ENCODE measurements at regions not wholly inside any gene's neighbourhood (a gene's known extent, or its start where the extent isn't known, plus 50 kb on each side); places are given as distances from the start of the nearest gene placed in this dataset.

GRCh38 chr1:185644531-185644930 lies 89.7 kb upstream of the HMCN1 start:
- Histone ChIP-seq H3K4me1 (ENCODE audit: control insufficient read depth, low read depth, low read length) (peaks cover 31% of the 10 kb centered on the region), H3K9ac (ENCODE audit: low read length) (no peak overlapping the region), H3K27me3 (ENCODE audit: control insufficient read depth, insufficient read depth, low read length) (no peaks in the 10 kb centered on the region), H3K4me3 (ENCODE audit: low read length) (no peak overlapping the region), H3K36me3 (ENCODE audit: control insufficient read depth, low read depth, low read length) (no peaks in the 10 kb centered on the region), H3K9me3 (ENCODE audit: control insufficient read depth, low read depth, low read length) (peaks cover 10% of the 10 kb centered on the region), H3K27ac (ENCODE audit: low read length) (no peak overlapping the region)

GRCh38 chr1:185636848-185637247 lies 97.3 kb upstream of the HMCN1 start:
- Histone ChIP-seq H3K27ac (ENCODE audit: low read length) (no peak overlapping the region), H3K9ac (ENCODE audit: low read length) (no peak overlapping the region), H3K4me1 (ENCODE audit: control insufficient read depth, low read depth, low read length) (no peaks in the 10 kb centered on the region), H3K9me3 (ENCODE audit: control insufficient read depth, low read depth, low read length) (peaks cover 4% of the 10 kb centered on the region), H3K36me3 (ENCODE audit: control insufficient read depth, low read depth, low read length) (no peaks in the 10 kb centered on the region), H3K4me3 (ENCODE audit: low read length) (no peak overlapping the region), H3K27me3 (ENCODE audit: control insufficient read depth, insufficient read depth, low read length) (no peaks in the 10 kb centered on the region)

- no peak overlapping the region for H3K4me3 ChIP-seq (ENCODE audit: low read length)
- peaks cover 4% of the 10 kb centered on the region for H3K9me3 ChIP-seq (ENCODE audit: control insufficient read depth, low read depth, low read length)
- H3K27ac ChIP-seq (ENCODE audit: low read length), result no peak overlapping the region
- H3K9ac ChIP-seq (ENCODE audit: low read length), result no peak overlapping the region
- no peaks in the 10 kb centered on the region for H3K4me1 ChIP-seq (ENCODE audit: control insufficient read depth, low read depth, low read length)
- no peaks in the 10 kb centered on the region for H3K27me3 ChIP-seq (ENCODE audit: control insufficient read depth, insufficient read depth, low read length)
- no peaks in the 10 kb centered on the region for H3K36me3 ChIP-seq (ENCODE audit: control insufficient read depth, low read depth, low read length)
Observed at GRCh38 chr1:185634704-185635103, 99.5 kb upstream of the HMCN1 start.

- H3K27me3 ChIP-seq (ENCODE audit: control insufficient read depth, insufficient read depth, low read length), result no peaks in the 10 kb centered on the region
- no peak overlapping the region for H3K9ac ChIP-seq (ENCODE audit: low read length)
- no peak overlapping the region for H3K27ac ChIP-seq (ENCODE audit: low read length)
- peaks cover 4% of the 10 kb centered on the region for H3K9me3 ChIP-seq (ENCODE audit: control insufficient read depth, low read depth, low read length)
- H3K4me3 ChIP-seq (ENCODE audit: low read length), result no peak overlapping the region
- no peaks in the 10 kb centered on the region for H3K4me1 ChIP-seq (ENCODE audit: control insufficient read depth, low read depth, low read length)
- no peaks in the 10 kb centered on the region for H3K36me3 ChIP-seq (ENCODE audit: control insufficient read depth, low read depth, low read length)
Observed at GRCh38 chr1:185632659-185633423, 101.3 kb upstream of the HMCN1 start.

- Histone ChIP-seq H3K27ac (ENCODE audit: low read length) (no peak overlapping the region), H3K9me3 (ENCODE audit: control insufficient read depth, low read depth, low read length) (peaks cover 4% of the 10 kb centered on the region), H3K4me1 (ENCODE audit: control insufficient read depth, low read depth, low read length) (no peaks in the 10 kb centered on the region)
Observed at GRCh38 chr1:185631843-185632242, 102.3 kb upstream of the HMCN1 start.

GRCh38 chr1:185627761-185628501 lies 106.3 kb upstream of the HMCN1 start:
- Histone ChIP-seq H3K36me3 (ENCODE audit: control insufficient read depth, low read depth, low read length) (no peaks in the 10 kb centered on the region), H3K4me1 (ENCODE audit: control insufficient read depth, low read depth, low read length) (no peaks in the 10 kb centered on the region), H3K9ac (ENCODE audit: low read length) (no peak overlapping the region), H3K27ac (ENCODE audit: low read length) (no peak overlapping the region), H3K4me3 (ENCODE audit: low read length) (no peak overlapping the region), H3K27me3 (ENCODE audit: control insufficient read depth, insufficient read depth, low read length) (no peaks in the 10 kb centered on the region), H3K9me3 (ENCODE audit: control insufficient read depth, low read depth, low read length) (no peaks in the 10 kb centered on the region)

More at GRCh38 chr1:185631843-185632242, 102.3 kb upstream of the HMCN1 start:
- H3K9ac ChIP-seq (ENCODE audit: low read length), result no peak overlapping the region
- no peaks in the 10 kb centered on the region for H3K36me3 ChIP-seq (ENCODE audit: control insufficient read depth, low read depth, low read length)
- H3K4me3 ChIP-seq (ENCODE audit: low read length), result no peak overlapping the region
- no peaks in the 10 kb centered on the region for H3K27me3 ChIP-seq (ENCODE audit: control insufficient read depth, insufficient read depth, low read length)

- H3K9me3 ChIP-seq (ENCODE audit: control insufficient read depth, low read depth, low read length), result no peaks in the 10 kb centered on the region
- no peaks in the 10 kb centered on the region for H3K36me3 ChIP-seq (ENCODE audit: control insufficient read depth, low read depth, low read length)
- H3K4me3 ChIP-seq (ENCODE audit: low read length), result no peak overlapping the region
- no peak overlapping the region for H3K27ac ChIP-seq (ENCODE audit: low read length)
- H3K27me3 ChIP-seq (ENCODE audit: control insufficient read depth, insufficient read depth, low read length), result no peaks in the 10 kb centered on the region
- H3K4me1 ChIP-seq (ENCODE audit: control insufficient read depth, low read depth, low read length), result no peaks in the 10 kb centered on the region
- H3K9ac ChIP-seq (ENCODE audit: low read length), result no peak overlapping the region
Observed at GRCh38 chr1:185627171-185627570, 107.0 kb upstream of the HMCN1 start.

- Histone ChIP-seq H3K27ac (ENCODE audit: low read length) (no peak overlapping the region), H3K4me3 (ENCODE audit: low read length) (no peak overlapping the region), H3K27me3 (ENCODE audit: control insufficient read depth, insufficient read depth, low read length) (no peaks in the 10 kb centered on the region), H3K9ac (ENCODE audit: low read length) (no peak overlapping the region), H3K4me1 (ENCODE audit: control insufficient read depth, low read depth, low read length) (no peaks in the 10 kb centered on the region), H3K9me3 (ENCODE audit: control insufficient read depth, low read depth, low read length) (no peaks in the 10 kb centered on the region), H3K36me3 (ENCODE audit: control insufficient read depth, low read depth, low read length) (no peaks in the 10 kb centered on the region)
Observed at GRCh38 chr1:185626344-185626743, 107.8 kb upstream of the HMCN1 start.

- Histone ChIP-seq H3K9ac (ENCODE audit: low read length) (no peak overlapping the region), H3K27ac (ENCODE audit: low read length) (no peak overlapping the region), H3K36me3 (ENCODE audit: control insufficient read depth, low read depth, low read length) (no peaks in the 10 kb centered on the region), H3K27me3 (ENCODE audit: control insufficient read depth, insufficient read depth, low read length) (no peaks in the 10 kb centered on the region), H3K4me3 (ENCODE audit: low read length) (no peak overlapping the region), H3K9me3 (ENCODE audit: control insufficient read depth, low read depth, low read length) (no peaks in the 10 kb centered on the region), H3K4me1 (ENCODE audit: control insufficient read depth, low read depth, low read length) (no peaks in the 10 kb centered on the region)
Observed at GRCh38 chr1:185610954-185611353, 123.2 kb upstream of the HMCN1 start.

- H3K27me3 ChIP-seq (ENCODE audit: control insufficient read depth, insufficient read depth, low read length), result no peaks in the 10 kb centered on the region
- no peak overlapping the region for H3K9ac ChIP-seq (ENCODE audit: low read length)
- no peaks in the 10 kb centered on the region for H3K9me3 ChIP-seq (ENCODE audit: control insufficient read depth, low read depth, low read length)
- H3K36me3 ChIP-seq (ENCODE audit: control insufficient read depth, low read depth, low read length), result no peaks in the 10 kb centered on the region
- no peak overlapping the region for H3K4me3 ChIP-seq (ENCODE audit: low read length)
- H3K27ac ChIP-seq (ENCODE audit: low read length), result no peak overlapping the region
- no peaks in the 10 kb centered on the region for H3K4me1 ChIP-seq (ENCODE audit: control insufficient read depth, low read depth, low read length)
Observed at GRCh38 chr1:185608177-185608576, 126.0 kb upstream of the HMCN1 start.

GRCh38 chr1:185603158-185603557 lies 131.0 kb upstream of the HMCN1 start:
- Histone ChIP-seq H3K27ac (ENCODE audit: low read length) (no peak overlapping the region), H3K4me1 (ENCODE audit: control insufficient read depth, low read depth, low read length) (no peaks in the 10 kb centered on the region), H3K4me3 (ENCODE audit: low read length) (no peak overlapping the region), H3K27me3 (ENCODE audit: control insufficient read depth, insufficient read depth, low read length) (no peaks in the 10 kb centered on the region), H3K36me3 (ENCODE audit: control insufficient read depth, low read depth, low read length) (no peaks in the 10 kb centered on the region), H3K9me3 (ENCODE audit: control insufficient read depth, low read depth, low read length) (no peaks in the 10 kb centered on the region), H3K9ac (ENCODE audit: low read length) (no peak overlapping the region)

GRCh38 chr1:185601189-185601588 lies 133.0 kb upstream of the HMCN1 start:
- no peaks in the 10 kb centered on the region for H3K4me1 ChIP-seq (ENCODE audit: control insufficient read depth, low read depth, low read length)
- H3K9ac ChIP-seq (ENCODE audit: low read length), result no peak overlapping the region
- no peaks in the 10 kb centered on the region for H3K36me3 ChIP-seq (ENCODE audit: control insufficient read depth, low read depth, low read length)
- no peaks in the 10 kb centered on the region for H3K9me3 ChIP-seq (ENCODE audit: control insufficient read depth, low read depth, low read length)
- no peak overlapping the region for H3K27ac ChIP-seq (ENCODE audit: low read length)
- no peak overlapping the region for H3K4me3 ChIP-seq (ENCODE audit: low read length)
- H3K27me3 ChIP-seq (ENCODE audit: control insufficient read depth, insufficient read depth, low read length), result no peaks in the 10 kb centered on the region
